ENCODE measurements at regions not wholly inside any gene's neighbourhood (a gene's known extent, or its start where the extent isn't known, plus 50 kb on each side); places are given as distances from the start of the nearest gene placed in this dataset.

GRCh38 chr6:5946701-5947100 is 60.0 kb downstream of the NRN1 start:
- Histone ChIP-seq H3K36me3 (ENCODE audit: control insufficient read depth, insufficient read depth, low read length) (no peaks in the 10 kb centered on the region), H3K27me3 (ENCODE audit: control insufficient read depth, insufficient read depth, low read length) (no peaks in the 10 kb centered on the region), H3K4me3 (ENCODE audit: low read depth, low read length) (no peak overlapping the region)
- DNase-seq (ENCODE audit: low read depth), result no peak
- FAIRE-seq, result no peak
- TF ChIP-seq, protein P1, sequence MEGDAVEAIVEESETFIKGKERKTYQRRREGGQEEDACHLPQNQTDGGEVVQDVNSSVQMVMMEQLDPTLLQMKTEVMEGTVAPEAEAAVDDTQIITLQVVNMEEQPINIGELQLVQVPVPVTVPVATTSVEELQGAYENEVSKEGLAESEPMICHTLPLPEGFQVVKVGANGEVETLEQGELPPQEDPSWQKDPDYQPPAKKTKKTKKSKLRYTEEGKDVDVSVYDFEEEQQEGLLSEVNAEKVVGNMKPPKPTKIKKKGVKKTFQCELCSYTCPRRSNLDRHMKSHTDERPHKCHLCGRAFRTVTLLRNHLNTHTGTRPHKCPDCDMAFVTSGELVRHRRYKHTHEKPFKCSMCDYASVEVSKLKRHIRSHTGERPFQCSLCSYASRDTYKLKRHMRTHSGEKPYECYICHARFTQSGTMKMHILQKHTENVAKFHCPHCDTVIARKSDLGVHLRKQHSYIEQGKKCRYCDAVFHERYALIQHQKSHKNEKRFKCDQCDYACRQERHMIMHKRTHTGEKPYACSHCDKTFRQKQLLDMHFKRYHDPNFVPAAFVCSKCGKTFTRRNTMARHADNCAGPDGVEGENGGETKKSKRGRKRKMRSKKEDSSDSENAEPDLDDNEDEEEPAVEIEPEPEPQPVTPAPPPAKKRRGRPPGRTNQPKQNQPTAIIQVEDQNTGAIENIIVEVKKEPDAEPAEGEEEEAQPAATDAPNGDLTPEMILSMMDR (IDR thresholded peaks at IDR 0.05; ENCODE audit: insufficient read depth, low read length, severe bottlenecking), result no peak

DNA sequence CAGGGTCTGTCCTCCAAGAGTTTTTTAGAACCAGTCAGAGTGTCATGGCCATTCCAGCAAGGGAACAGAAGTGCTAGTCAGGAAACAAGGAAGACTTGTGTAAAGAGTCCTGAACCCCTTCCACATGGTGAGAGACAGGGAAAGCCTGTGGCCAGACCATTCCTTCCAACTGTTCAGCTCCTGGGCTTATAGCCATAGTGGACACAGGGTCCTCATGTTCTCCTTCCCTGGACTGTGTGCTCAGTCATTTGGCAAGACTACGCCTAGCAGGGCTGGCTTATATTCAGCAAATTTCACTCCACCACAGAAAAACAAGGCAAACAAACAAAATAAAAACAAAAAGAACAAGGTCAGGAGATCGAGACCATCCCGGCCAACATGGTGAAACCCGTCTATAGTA is 60.5 kb downstream of the NRN1 start:
- DNase-seq (ENCODE audit: low read depth) (no peak), FAIRE-seq (no peak)
- Histone ChIP-seq H3K27me3 (ENCODE audit: control insufficient read depth, insufficient read depth, low read length) (no peaks in the 10 kb centered on the region), H3K4me3 (ENCODE audit: low read depth, low read length) (no peak overlapping the region), H3K36me3 (ENCODE audit: control insufficient read depth, insufficient read depth, low read length) (no peaks in the 10 kb centered on the region)
- TF ChIP-seq, protein P1 (IDR thresholded peaks at IDR 0.05; ENCODE audit: insufficient read depth, low read length, severe bottlenecking), result no peak

GRCh38 chr6:5943591-5943990 is 63.1 kb downstream of the NRN1 start:
- FAIRE-seq (no peak), DNase-seq (ENCODE audit: low read depth) (no peak)
- H3K4me3 ChIP-seq (ENCODE audit: low read depth, low read length), result no peak overlapping the region
- H3K27me3 ChIP-seq (ENCODE audit: control insufficient read depth, insufficient read depth, low read length), result no peaks in the 10 kb centered on the region
- TF ChIP-seq, protein P1 (IDR thresholded peaks at IDR 0.05; ENCODE audit: insufficient read depth, low read length, severe bottlenecking), result no peak
- no peaks in the 10 kb centered on the region for H3K36me3 ChIP-seq (ENCODE audit: control insufficient read depth, insufficient read depth, low read length)

DNA sequence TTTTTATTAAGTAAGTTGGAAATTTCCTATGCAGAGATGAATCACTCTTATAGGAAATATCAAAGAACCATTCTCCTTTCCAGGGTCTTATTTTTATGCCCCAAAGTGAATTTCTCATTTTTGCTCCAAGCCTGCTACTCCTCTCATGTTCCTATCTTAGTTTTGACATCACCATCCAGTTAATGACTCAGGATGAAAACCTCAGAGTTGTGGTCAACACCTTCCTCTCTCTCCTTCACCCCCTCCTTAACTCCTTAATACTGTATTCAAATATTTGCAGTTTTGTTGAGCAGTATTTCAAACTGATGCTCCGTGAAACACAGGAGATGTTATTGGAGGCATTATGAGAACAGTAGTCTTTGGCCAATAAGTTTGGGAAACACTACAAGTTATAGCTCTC is 64.1 kb downstream of the NRN1 start:
- H3K27me3 ChIP-seq (ENCODE audit: control insufficient read depth, insufficient read depth, low read length), result no peaks in the 10 kb centered on the region
- FAIRE-seq, result no peak
- H3K36me3 ChIP-seq (ENCODE audit: control insufficient read depth, insufficient read depth, low read length), result no peaks in the 10 kb centered on the region
- TF ChIP-seq, protein P1 (IDR thresholded peaks at IDR 0.05; ENCODE audit: insufficient read depth, low read length, severe bottlenecking), result no peak
- no peak for DNase-seq (ENCODE audit: low read depth)
- H3K4me3 ChIP-seq (ENCODE audit: low read depth, low read length), result no peak overlapping the region

GRCh38 chr6:5941188-5941587 is 65.5 kb downstream of the NRN1 start:
- H3K27me3 ChIP-seq (ENCODE audit: control insufficient read depth, insufficient read depth, low read length), result no peaks in the 10 kb centered on the region
- no peaks in the 10 kb centered on the region for H3K36me3 ChIP-seq (ENCODE audit: control insufficient read depth, insufficient read depth, low read length)
- no peak overlapping the region for H3K4me3 ChIP-seq (ENCODE audit: low read depth, low read length)
- FAIRE-seq, result no peak
- TF ChIP-seq, protein P1 (IDR thresholded peaks at IDR 0.05; ENCODE audit: insufficient read depth, low read length, severe bottlenecking), result no peak
- DNase-seq (ENCODE audit: low read depth), result no peak

- no peak for FAIRE-seq
- TF ChIP-seq, protein P1 (IDR thresholded peaks at IDR 0.05; ENCODE audit: insufficient read depth, low read length, severe bottlenecking), result no peak
- H3K27me3 ChIP-seq (ENCODE audit: control insufficient read depth, insufficient read depth, low read length), result no peaks in the 10 kb centered on the region
Observed at GRCh38 chr6:5938934-5939333, 67.8 kb downstream of the NRN1 start.

More at GRCh38 chr6:5938934-5939333, 67.8 kb downstream of the NRN1 start:
- DNase-seq (ENCODE audit: low read depth), result no peak
- Histone ChIP-seq H3K36me3 (ENCODE audit: control insufficient read depth, insufficient read depth, low read length) (no peaks in the 10 kb centered on the region), H3K4me3 (ENCODE audit: low read depth, low read length) (no peak overlapping the region)
